ENCODE measurements at regions not wholly inside any gene's neighbourhood (a gene's known extent, or its start where the extent isn't known, plus 50 kb on each side); places are given as distances from the start of the nearest gene placed in this dataset.
A peak's percentile ranks its signal among the peaks of the same experiment; 100 is the strongest.
"Not testable (repeated sequence)": the region's sequence is repeated elsewhere in the genome, so short reads cannot be mapped to it uniquely, and the experiment has no call there.

DNA sequence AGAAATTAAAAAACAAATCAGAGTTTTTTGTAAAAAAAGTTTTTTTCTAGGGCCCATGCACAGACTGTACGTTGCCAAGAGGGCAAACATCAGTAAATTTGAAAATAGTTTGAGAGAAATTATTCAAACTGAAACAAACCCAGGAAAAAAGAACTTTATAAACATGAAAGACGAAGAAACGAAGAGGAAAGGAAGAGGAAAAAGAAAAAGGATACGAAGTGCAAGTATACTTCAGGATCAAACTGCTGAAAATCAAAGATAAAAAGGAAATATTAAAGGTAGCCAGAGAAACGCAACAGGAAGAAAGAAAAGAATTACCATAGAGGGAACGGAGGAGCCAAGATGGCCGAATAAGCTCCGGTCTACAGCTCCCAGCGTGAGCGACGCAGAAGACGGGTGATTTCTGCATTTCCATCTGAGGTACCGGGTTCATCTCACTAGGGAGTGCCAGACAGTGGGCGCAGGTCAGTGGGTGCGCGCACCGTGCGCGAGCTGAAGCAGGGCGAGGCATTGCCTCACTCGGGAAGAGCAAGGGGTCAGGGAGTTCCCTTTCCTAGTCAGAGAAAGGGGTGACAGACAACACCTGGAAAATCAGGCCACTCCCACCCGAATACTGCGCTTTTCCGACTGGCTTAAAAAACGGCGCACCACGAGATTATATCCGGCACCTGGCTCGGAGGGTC, 94.4 kb upstream of the GAS1 start:
- DNase-seq (ENCODE audit: low spot score): not testable (repeated sequence)

DNA sequence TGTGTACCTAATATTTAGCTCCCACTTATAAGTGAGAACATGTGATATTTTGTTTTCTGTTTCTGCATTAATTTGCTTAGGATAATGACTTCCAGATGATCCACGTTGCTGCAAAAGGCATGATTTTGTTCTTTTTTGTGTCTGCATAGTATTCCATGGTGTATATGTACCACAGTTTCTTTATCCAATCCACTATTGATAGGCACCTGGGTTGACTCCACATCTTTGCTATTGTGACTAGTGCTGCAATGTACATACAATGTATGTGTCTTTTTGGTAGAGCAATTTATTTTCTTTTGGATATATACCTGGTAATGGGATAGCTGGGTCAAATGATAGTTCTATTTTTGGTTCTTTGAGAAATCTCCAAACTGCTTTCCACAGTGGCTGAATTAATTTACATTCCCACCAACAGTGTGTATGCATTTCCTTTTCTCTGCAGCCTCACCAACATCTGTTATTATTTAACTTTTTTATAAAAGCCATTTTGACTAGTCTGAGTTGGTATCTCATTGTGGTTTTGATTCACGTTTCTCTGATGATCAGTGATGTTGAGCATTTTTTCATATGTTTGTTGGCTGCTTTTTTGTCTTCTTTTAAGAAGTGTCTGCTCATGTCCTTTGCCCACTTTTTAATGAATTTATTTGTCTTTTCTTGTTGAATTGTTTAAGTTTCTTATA, 102.8 kb upstream of the GAS1 start:
- DNase-seq (ENCODE audit: low spot score): not testable (repeated sequence)

DNA sequence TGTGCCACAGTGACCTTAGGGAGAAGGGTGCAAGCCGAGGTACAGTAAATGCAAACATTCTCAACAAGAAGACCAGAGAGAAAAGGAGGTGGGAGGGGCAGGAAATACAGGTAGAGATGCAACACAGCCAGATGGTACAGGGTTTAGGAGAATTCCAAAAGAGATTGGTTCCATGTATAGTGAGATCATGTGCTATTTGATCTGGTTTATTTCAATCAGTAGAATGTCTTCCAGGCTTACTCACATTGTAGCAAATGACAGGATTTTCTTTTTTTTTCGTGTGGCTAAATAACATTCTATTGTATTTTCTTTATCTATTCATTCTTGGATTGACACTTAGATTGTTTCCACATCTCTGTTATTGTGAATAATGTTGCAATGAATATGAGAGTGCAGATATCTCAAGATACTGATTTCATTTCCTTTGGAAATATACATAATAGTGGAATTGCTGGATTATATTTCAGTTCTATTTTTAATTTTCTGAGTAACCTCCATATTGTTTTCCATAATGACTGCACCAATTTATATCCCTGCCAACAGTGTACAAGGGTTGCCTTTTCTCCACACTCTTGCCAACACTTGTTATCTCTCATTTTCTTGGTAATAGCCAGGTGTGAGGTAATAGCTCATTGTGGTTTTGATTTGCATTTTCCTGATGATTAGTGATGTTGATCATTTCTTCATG, 107.8 kb upstream of the GAS1 start:
- DNase-seq (ENCODE audit: low spot score): no peak

DNA sequence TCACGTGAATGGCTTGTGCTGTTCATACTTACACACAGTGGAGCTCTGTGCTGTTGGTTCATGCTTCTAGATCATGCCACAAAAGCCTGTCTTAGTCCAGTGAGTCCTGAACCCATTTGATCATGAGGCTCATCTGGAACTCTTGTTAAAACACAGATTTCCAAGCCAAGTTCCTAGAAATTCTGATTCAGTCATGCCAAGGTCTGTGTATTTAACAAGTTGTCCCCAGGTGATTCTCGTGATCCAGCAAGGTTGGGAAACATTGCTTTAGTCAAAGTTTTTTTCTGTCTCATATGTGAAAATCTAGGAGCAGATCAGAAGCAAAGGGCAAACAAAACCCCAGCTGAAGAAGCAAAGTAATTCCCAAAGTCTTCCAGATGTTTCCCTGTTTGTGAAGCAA, 112.5 kb upstream of the GAS1 start:
- DNase-seq (ENCODE audit: low spot score): no peak

DNA sequence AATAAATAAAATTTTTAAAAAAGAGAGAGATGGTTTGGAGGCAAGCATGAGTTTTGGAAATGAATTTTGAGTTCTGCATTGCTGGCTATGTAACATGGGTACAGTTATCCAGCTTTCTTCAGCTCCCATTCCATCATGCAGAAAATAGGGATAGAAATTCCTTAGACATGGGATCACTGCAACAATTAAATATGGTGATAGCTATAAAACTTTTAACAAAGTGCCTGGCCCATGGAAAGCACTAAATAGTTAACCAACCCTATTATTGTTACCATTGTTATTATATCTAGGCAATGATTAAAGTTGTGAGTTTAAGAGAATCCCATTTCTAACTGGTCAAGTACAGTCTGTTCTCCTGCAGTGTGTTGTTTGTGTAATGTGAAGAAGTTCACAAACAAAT, 115.4 kb upstream of the GAS1 start:
- no peak for DNase-seq (ENCODE audit: low spot score)

DNA sequence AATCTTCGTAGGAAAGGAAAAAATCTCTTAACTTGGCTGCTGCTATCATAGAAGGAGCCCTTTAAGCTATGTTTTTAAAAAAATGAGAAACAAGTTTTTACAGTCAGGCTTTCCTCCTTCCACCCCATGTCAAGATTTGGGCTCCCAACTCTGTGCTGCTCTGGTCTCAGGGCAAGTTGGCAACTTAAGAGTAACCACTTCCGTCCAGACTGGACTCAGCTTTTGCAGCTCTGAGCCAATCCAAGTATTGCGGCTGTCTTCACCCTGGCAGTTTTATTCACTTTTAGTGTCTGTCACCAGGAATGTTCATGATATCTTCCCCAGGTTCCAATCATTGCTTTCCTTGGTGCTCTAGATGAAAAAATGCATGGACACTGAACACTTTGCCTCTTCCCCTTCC, 115.9 kb upstream of the GAS1 start:
- no peak for DNase-seq (ENCODE audit: low spot score)

DNA sequence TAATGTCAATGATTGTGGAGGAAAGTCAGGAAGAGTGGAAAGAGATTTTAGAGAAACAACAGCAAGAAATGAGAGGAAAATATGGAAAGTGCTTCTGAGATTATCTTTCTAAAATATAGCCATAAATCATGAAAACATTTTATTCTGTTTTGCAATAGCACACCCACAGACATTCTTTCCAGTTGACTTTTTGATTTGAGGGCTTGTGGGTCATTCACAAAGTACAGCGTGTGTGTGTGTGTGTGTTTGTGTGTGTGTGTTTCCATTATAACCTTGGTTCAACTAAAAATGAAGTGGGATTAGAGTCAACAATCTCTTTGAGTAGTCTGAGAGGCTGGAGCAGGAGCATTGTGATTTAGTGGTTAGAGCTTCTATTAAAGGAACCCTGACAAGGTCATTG, 116.6 kb upstream of the GAS1 start:
- DNase-seq (ENCODE audit: low spot score): no peak

DNA sequence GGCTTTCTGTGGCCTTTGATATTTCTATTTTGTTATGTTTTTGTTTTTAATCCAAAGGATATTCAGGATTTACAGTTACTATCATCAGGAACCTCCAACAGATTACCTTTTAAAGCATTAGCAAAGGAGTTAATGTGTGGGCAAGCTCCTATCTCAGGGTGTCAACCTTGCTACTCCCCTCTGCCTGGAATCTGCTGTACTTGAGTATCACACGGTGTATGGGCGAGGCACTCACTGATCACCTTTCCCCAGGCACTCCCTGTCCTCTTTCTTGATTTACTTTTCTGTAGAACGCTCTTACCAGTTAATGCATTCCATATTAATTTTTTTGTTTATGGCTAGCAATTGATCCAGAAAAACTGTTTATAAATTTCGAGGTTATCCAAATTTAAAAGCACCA, 117.0 kb upstream of the GAS1 start:
- DNase-seq (ENCODE audit: low spot score): no peak

DNA sequence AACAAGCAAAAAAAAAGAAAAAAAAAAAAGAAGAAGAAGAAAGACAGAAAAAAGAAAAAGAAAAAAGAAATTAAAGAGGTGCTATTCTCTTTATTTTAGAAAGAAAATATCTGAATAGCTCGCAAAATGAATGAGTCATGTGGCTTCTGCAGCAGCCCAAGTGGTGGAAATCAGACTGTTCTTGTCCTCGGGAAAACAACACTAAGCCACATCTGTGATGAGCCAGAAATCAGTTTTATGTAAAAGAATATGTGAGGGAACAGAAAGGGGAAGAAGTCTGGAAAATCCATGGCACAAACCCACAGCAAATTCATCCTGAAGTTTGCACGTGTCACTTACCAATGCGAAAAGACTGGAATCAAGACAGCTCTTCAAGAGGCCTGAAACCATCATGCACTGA, 118.7 kb upstream of the GAS1 start:
- no peak for DNase-seq (ENCODE audit: low spot score)

DNA sequence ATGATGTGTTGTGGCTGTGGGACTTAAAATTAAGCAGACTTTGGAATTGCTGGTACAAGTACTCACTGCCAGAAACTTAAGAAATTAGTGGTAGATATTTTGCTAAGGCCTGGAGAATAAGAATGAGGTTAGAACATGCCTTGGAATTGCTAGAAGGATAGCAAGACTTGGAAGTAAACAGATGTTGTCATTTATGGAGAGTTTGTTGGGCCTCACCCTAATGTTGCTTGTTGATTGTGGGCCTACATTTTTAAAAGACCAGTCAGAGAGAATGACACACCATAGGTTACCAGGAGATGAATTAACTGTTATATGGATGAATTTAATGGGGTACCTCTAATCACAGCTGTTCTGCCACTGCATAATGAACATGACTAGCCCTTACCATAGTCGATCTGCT, 120.1 kb upstream of the GAS1 start:
- no peak for DNase-seq (ENCODE audit: low spot score)

DNA sequence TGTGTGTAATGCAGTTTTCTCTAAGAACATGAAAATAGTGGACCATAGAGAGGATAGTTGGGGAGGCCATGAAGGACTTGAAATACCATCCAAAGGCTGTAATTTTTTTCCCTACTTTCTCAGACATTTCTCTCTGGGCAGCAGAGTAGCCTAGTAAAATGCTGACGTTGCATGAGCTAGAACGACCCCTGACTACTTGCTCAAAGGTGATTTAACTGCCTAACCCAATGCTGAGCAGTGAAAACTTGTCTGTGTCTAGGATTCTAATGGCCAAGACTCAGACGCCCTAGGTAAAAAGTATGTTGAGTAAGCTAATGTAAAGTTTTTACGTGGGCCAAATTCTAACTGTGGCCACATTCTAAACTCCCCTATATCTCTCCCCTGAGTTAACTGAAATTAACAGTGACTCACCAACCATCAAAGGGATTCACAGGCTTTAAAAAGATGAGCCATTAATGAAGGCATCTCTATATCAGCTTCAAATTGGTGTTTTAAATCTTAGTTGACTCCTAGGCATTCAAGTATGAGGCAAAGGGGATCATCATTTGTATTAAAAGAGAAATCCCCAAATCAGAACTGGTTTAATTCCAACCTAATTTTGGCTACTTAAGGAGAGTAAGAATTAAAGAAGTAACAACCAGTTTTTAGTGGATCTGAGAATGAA, 121.0 kb upstream of the GAS1 start:
- no peak for DNase-seq (ENCODE audit: low spot score)

DNA sequence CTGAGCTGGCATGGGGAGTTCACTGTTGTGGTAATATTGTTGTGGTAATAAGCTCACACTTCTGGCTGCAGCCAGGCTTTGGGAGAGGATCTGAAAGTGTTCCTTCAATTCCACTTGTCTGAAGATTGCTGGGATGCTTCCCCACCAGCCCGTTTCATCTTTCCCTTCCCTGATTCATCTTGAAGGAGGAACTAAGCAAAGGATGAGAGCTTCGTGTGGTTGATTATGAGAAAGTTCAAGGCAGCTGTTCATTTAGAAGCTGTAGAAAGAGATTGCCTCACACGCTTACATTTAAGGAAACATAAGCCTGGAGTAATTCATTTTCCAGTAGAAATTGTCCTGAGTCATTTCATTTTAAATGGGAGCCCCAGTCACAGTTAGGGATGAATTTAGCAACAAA, 122.4 kb upstream of the GAS1 start:
- peak; percentile 7 for DNase-seq (ENCODE audit: low spot score)

DNA sequence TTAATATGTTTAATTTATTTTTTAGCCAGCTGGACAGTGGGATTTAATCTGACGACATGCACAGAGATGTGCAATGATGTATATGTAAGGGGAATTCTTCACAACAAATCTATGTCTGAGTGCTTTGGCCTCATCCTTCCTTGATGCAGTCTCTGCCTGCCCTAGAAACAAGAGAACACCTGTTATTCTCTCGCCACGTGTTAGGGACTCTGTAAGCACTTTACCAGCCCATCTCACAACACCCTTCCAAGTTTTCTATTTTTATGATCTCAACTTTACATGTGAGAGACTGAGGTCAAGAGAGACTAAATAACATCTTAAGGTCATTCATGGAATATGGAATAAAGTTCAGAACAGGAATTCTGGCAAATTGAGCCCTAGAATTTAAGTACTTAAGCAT, 123.0 kb upstream of the GAS1 start:
- no peak for DNase-seq (ENCODE audit: low spot score)

DNA sequence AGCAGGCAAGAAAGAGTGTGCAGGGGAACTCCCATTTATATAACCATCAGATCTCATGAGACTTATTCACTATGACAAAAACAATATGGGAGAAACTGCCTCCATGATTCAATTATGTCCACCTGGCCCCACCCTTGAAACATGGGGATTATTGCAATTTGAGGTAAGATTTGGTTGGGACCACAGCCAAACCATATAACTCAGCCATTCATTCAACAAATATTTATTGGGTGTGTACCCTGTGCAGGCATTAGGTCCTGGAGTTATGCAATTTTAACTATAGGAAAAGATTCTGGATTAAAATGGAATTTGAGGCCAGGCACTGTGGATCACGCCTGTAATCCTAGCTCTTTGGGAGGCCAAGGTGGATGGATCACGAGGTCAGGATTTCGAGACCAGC, 124.2 kb upstream of the GAS1 start:
- DNase-seq (ENCODE audit: low spot score): no peak

DNA sequence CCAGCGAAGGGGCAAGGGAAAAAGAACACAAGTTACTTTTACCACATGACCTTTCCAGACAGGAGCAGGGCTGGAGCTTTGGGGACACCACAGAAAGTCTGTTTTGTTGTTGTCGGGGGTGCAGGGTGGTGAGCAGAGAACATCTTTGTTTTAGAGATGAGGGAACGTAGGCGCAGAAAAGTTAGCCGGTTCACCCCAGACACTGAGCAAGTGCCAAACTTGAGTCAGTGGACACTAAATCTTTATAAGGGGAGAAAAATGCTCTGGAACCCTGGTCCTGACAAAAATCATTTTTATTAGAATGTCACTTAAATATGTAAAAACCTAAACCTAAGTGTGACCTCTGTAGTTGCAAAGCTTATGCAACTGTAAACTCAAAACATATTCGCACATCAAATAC, 126.4 kb upstream of the GAS1 start:
- DNase-seq (ENCODE audit: low spot score): no peak

DNA sequence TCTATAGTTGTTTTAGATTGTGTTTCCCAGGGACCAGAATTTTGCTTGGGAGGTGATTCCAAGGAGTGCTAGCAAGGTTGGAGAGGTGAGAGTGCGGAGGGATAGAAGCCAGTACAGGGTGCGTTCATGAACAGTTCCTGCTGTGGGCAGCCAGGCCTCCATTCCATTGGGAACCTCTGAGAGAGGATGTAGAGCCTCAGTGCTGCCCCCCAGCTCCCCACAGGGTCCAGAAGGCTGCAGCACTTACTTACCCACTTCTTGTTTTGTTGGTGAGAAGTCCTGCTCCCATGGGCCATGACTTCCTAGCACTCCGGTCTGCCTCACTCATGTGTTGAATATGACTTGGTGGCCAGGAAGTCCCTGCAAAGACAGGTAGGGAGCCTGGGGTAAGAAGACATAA, 128.2 kb upstream of the GAS1 start:
- no peak for DNase-seq (ENCODE audit: low spot score)

DNA sequence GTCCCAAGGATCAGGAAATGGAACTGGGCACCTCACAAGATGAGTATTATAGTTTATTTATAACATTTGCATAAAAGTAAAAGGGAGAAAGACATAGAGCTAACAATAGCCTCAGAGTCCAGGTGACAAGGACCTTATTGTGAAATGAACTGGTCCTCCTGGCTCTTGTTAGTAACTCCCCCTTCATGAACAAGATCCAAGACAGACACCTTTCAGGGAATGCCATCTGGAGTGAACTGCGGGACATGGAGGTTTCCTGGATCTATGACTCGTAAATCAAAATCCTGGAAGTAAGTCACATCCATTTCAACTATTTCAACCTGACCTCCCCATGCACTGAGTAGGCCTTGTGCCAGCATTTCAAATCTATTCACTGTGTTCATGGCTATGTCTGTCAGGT, 129.5 kb upstream of the GAS1 start:
- DNase-seq (ENCODE audit: low spot score): no peak

DNA sequence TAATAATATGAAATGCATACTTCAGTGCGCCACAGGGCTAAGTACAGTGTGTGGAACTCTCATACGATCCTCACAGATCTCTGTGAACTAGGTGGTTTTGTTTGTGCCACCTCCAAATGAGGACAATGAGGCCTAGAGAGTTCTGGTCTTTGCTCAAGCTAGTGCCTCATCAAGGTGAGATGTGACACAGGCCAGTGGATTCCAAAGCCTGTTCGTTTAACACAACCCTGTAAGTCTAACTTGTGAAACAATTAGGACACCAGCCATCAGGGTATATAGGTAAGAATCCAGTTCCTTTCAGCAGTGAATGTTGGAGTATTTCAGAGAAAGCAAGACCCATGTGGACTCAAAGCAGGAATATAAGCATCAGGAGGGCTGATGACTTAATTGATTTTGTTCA, 130.7 kb upstream of the GAS1 start:
- DNase-seq (ENCODE audit: low spot score): no peak

DNA sequence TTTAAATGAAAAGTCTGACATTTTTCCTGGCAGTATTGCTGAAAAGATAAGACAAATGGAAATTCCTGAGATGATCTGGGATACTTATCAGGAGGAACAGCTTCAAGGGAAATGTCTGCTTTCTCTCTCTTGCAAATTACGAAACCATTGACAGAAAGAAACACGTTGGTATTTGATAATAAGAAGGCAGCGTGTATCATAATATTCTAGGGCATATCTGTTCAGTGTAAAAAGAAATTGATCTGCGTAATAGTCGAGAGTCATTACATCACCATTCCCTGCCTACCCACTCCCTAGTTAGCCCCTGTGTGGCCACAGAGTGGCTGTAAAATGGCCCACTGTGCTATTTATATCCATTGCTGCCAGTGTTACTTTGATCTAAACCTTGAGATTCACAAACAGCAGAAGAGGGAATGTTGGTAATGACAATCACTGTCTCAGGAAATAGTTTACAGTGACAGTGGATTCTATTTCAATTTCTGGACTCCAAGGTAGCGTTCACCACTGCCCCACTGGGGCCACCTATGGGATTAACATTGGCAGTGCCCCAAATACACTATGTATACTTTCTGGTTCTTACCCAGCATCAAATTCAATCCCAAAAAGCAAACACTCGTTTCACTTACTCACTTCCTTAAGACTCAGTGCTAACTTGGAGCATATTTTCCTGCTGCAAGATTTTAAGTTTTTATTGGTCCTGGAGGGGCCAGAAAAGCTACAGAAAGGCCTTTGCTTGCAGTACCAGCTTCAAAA, 133.4 kb upstream of the GAS1 start:
- DNase-seq (ENCODE audit: low spot score): peak; percentile 12

DNA sequence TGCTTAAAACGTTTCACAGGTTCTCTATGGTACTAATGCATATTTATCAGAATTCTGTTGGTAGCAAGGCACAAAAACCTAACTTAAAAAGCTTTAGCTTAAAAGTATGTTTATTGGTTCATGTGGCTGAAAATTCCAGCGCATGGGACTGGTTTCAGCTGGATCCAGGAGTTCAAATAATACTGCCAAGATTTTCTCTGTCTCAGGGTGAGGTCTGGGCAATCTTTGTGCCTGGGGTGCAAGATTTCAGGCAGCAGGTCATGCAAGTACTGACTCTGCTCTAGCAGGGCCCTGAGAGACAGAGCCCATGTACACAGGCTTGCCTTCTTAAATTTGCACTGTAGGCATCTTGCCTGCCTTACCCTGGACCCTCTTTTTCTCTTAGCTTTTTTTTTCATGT, 134.2 kb upstream of the GAS1 start:
- no peak for DNase-seq (ENCODE audit: low spot score)

DNA sequence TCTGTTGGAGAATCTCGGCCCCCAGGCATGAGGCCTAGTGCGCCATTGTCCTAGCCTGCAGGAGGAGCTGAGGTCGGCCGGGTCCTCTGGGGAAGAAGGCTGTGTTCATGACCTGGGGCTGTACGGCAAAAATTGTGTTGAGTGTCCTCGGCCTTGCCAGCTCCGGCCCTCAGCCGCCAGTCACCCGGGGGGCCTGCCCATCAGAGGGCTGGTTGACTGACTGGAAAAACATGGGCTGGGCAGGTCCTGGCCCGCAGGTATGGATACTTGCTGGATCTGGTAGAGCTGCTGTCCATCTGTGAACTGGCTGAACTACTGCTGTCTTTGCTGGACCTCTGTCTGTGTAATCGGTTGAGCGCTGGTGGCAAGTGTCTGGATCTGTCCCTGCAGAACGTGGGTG, 136.7 kb upstream of the GAS1 start:
- no peak for DNase-seq (ENCODE audit: low spot score)

DNA sequence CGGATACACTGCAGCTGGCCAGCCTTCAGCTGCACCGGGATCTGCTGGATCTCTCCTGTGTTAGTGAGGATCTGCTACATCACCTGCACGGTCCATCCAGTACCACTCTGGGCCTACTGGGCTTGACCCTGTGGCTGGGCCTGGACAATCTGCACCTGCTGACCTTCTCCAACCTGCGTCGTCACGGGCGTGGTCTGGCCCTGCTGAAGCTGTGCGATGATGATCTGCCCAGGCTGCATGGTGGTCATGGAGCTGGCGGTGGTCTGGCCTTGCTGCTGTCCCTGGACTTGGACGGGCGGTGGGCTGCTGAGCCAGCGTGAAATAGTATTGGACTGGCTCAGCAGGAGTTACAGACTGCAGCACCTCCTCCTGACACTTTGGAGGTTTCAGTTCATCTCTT, 137.1 kb upstream of the GAS1 start:
- no peak for DNase-seq (ENCODE audit: low spot score)

Measured in H4 (cell line).